IMR-90 (cell line): ENCODE measurements at regions not wholly inside any gene's neighbourhood (a gene's known extent, or its start where the extent isn't known, plus 50 kb on each side); places are given as distances from the start of the nearest gene placed in this dataset.

Source experiments
- ATAC-seq: fragments of 200-7000 bp; cut with Tn5 transposase; 2 replicates; pipeline ENCODE4 v1.9.1; 2020; ENCODE audit warnings: low read depth, mild to moderate bottlenecking, moderate library complexity
- BruUV-seq: library from RNA; stranded (reverse); fragments of 400-500 nt; replicated peaks from 2 replicates; lab custom pipeline; 2021; lab: Mats Ljungman, UMichigan
- CTCF ChIA-PET: fragments of 300-600 bp; formaldehyde crosslinking; extraction: SDS; loops from one replicate; lab custom pipeline; 2021; ENCODE audit warnings: antibody characterized with exemption; lab: Yijun Ruan, JAX
- POLR2A ChIA-PET: fragments of 300-600 bp; sonication (Branson Sonifier 250); formaldehyde crosslinking; loops from one replicate; lab custom pipeline; 2022; ENCODE audit warnings: antibody characterized with exemption; ENCODE audit not compliant: unreplicated experiment; lab: Charles Lee
- DNase-seq: peaks from one replicate; pipeline ENCODE4 v3.0.0; 2013
- H2AFZ ChIP-seq: replicated peaks from 2 replicates; pipeline ENCODE3; 2013; ENCODE audit warnings: low read length, mild to moderate bottlenecking; ENCODE audit not compliant: poor library complexity
- H2AK5ac ChIP-seq: 2 replicates; pipeline ENCODE4 v1.6.1; 2013; ENCODE audit warnings: low read depth, low read length, inconsistent platforms
- H2AK9ac ChIP-seq: replicated peaks from 2 replicates; pipeline ENCODE3; 2013; ENCODE audit warnings: mild to moderate bottlenecking, low read depth, low read length, moderate library complexity; ENCODE audit not compliant: poor library complexity
- H2BK120ac ChIP-seq: 2 replicates; pipeline ENCODE4 v1.6.1; 2013; ENCODE audit warnings: low read depth, low read length, inconsistent platforms
- H2BK15ac ChIP-seq: 3 replicates; pipeline ENCODE4 v1.6.1; 2013; ENCODE audit warnings: low read depth, low read length, inconsistent platforms
- H2BK20ac ChIP-seq: 2 replicates; pipeline ENCODE4 v1.6.1; 2013; ENCODE audit warnings: low read depth, mild to moderate bottlenecking, inconsistent platforms, low read length, moderate library complexity
- H2BK5ac ChIP-seq: 2 replicates; pipeline ENCODE4 v1.6.1; 2013; ENCODE audit warnings: mild to moderate bottlenecking, low read depth, low read length, inconsistent platforms; ENCODE audit not compliant: poor library complexity, severe bottlenecking
- H3K14ac ChIP-seq: replicated peaks from 2 replicates; pipeline ENCODE4 v1.6.1; 2013; ENCODE audit warnings: low read depth, low read length, inconsistent platforms
- H3K18ac ChIP-seq: 2 replicates; pipeline ENCODE4 v1.6.1; 2013; ENCODE audit warnings: low read depth, low read length, control low read depth
- H3K23ac ChIP-seq: 2 replicates; pipeline ENCODE4 v1.6.1; 2013; ENCODE audit warnings: low read depth, low read length, inconsistent platforms
- H3K27ac ChIP-seq: 2 replicates; pipeline ENCODE4 v1.5.1; 2013; ENCODE audit warnings: mild to moderate bottlenecking, control low read depth, low read length; ENCODE audit not compliant: insufficient read depth
- H3K27me3 ChIP-seq: 2 replicates; pipeline ENCODE4 v1.6.1; 2013; ENCODE audit warnings: low read length; ENCODE audit not compliant: control insufficient read depth, insufficient read depth
- H3K36me3 ChIP-seq: 2 replicates; pipeline ENCODE4 v1.6.1; 2013; ENCODE audit warnings: low read length, mixed read lengths; ENCODE audit not compliant: control insufficient read depth, insufficient read depth
- H3K4ac ChIP-seq: 2 replicates; pipeline ENCODE4 v1.6.1; 2013; ENCODE audit warnings: low read depth, low read length, inconsistent platforms
- H3K4me1 ChIP-seq: 2 replicates; pipeline ENCODE4 v1.6.1; 2013; ENCODE audit warnings: low read length, mixed read lengths; ENCODE audit not compliant: control insufficient read depth, insufficient read depth
- H3K4me2 ChIP-seq: 2 replicates; pipeline ENCODE4 v1.6.1; 2013; ENCODE audit warnings: low read depth, mild to moderate bottlenecking, control low read depth, low read length, moderate library complexity
- H3K4me3 ChIP-seq: 2 replicates; pipeline ENCODE4 v1.5.1; 2013; ENCODE audit warnings: low read depth, mild to moderate bottlenecking, control low read depth, low read length, moderate library complexity; ENCODE audit not compliant: insufficient read depth
- H3K56ac ChIP-seq: 2 replicates; pipeline ENCODE4 v1.6.1; 2013; ENCODE audit warnings: low read length, inconsistent platforms; ENCODE audit not compliant: insufficient read depth; ENCODE audit errors: extremely low read depth
- H3K79me1 ChIP-seq, 2 experiments: 2 replicates each; pipeline ENCODE4 v1.6.1; 2013; ENCODE audit warnings: low read length in 2 of 2, inconsistent platforms in 1 of 2, low read depth in 1 of 2
- H3K9ac ChIP-seq: 2 replicates; pipeline ENCODE4 v1.6.1; 2013; ENCODE audit warnings: low read depth, low read length, control low read depth
- H3K9me1 ChIP-seq: 2 replicates; pipeline ENCODE4 v1.6.1; 2013; ENCODE audit warnings: low read length, inconsistent platforms; ENCODE audit not compliant: insufficient read depth
- H3K9me3 ChIP-seq: 2 replicates; pipeline ENCODE4 v1.6.1; 2013; ENCODE audit warnings: low read length; ENCODE audit not compliant: control insufficient read depth, insufficient read depth
- H4K20me1 ChIP-seq: 2 replicates; pipeline ENCODE4 v1.6.1; 2013; ENCODE audit warnings: low read length, inconsistent platforms; ENCODE audit not compliant: insufficient read depth
- H4K5ac ChIP-seq: 2 replicates; pipeline ENCODE4 v1.6.1; 2013; ENCODE audit warnings: mild to moderate bottlenecking, low read depth, low read length, control low read depth
- H4K8ac ChIP-seq, 2 experiments: 2 replicates each; pipeline ENCODE4 v1.6.1; 2013; ENCODE audit warnings: low read depth in 2 of 2, low read length in 2 of 2, control low read depth in 1 of 2, inconsistent platforms in 1 of 2
- H4K91ac ChIP-seq: 2 replicates; pipeline ENCODE4 v1.6.1; 2013; ENCODE audit warnings: low read depth, low read length, inconsistent platforms; ENCODE audit not compliant: insufficient read depth
- BHLHE40 ChIP-seq: fragments of 150-350 bp; IDR thresholded peaks from 2 replicates; pipeline ENCODE4 v1.6.1; 2016; ENCODE audit warnings: mild to moderate bottlenecking, low read depth, low read length
- MAFK ChIP-seq: IDR thresholded peaks from 2 replicates; pipeline ENCODE4 v1.6.1; 2012; ENCODE audit warnings: low read depth, low read length, improper control_type of control experiment
- NFE2L2 ChIP-seq: fragments of 150-350 bp; IDR thresholded peaks from 2 replicates; pipeline ENCODE4 v1.6.1; 2016; ENCODE audit warnings: low read depth, mild to moderate bottlenecking, low read length
- WGBS, 2 experiments: methylation state at CpG; one replicate each; pipeline versions ENCODE4 v1.1.5 to v1.1.7; 2013; ENCODE audit warnings: missing lambda C conversion rate in 2 of 2; ENCODE audit not compliant: insufficient read length in 1 of 2; ENCODE audit errors: extremely low coverage in 2 of 2; 5-methylcytosine and 5-hydroxymethylcytosine counted together
- dilution Hi-C: fragments of 300-500 bp; cut with HindIII; formaldehyde crosslinking; loops from one replicate; pipeline ENCODE4 v1.14.3; 2018; ENCODE audit warnings: low sequenced_read_pairs; ENCODE audit not compliant: unreplicated experiment
- in situ Hi-C: fragments of 300-500 bp; cut with MboI; formaldehyde crosslinking; loops from 3 replicates; pipeline ENCODE4 v1.14.3; 2019; ENCODE audit warnings: low sequenced_read_pairs, inconsistent platforms, mixed read lengths
- intact Hi-C: fragments of 100-400 bp; cut with micrococcal nuclease; formaldehyde crosslinking; loops from 2 replicates; pipeline ENCODE4 v1.10.0; 2022

- no peak overlapping the region for H4K5ac ChIP-seq
- TF ChIP-seq MAFK (no peak), BHLHE40 (no peak), NFE2L2 (no peak)
- DNase-seq (no peak), ATAC-seq (no peak)
- H3K27me3 ChIP-seq = no peaks in the 10 kb centered on the region
- no peaks in the 10 kb centered on the region for H3K4me1 ChIP-seq
- no peak overlapping the region for H2BK20ac ChIP-seq
- H4K20me1 ChIP-seq = no peaks in the 10 kb centered on the region
- no peak overlapping the region for H3K23ac ChIP-seq
- no TSS peak for BruUV-seq
- CTCF ChIA-PET = no interaction called here
- H2BK120ac ChIP-seq = no peak overlapping the region
- no peak overlapping the region for H2BK15ac ChIP-seq
- intact Hi-C loops (no loop called here), dilution Hi-C loops (no loop called here), in situ Hi-C loops (no loop called here)
- no peak overlapping the region for H3K14ac ChIP-seq
- no peaks in the 10 kb centered on the region for H3K36me3 ChIP-seq
- no peak overlapping the region for H3K56ac ChIP-seq
- no peak overlapping the region for H2AFZ ChIP-seq
- H3K9ac ChIP-seq = no peak overlapping the region
- peaks cover 2% of the 10 kb centered on the region; the same call in 1 of the 2 replicates for H3K9me3 ChIP-seq
- no peaks in the 10 kb centered on the region for H3K79me1 ChIP-seq
- H3K9me1 ChIP-seq = no peaks in the 10 kb centered on the region
- no peak overlapping the region for H2BK5ac ChIP-seq
- WGBS, 2 experiments = no CpG with 5 or more reads among the region's 2 CpGs
- H3K18ac ChIP-seq = no peak overlapping the region
- no peak overlapping the region for H3K4me3 ChIP-seq
- POLR2A ChIA-PET = no interaction called here
- no peak overlapping the region for H2AK5ac ChIP-seq
- no peak overlapping the region for H3K4ac ChIP-seq
- no peak overlapping the region for H2AK9ac ChIP-seq
- H4K91ac ChIP-seq = no peak overlapping the region
- H3K27ac ChIP-seq = no peak overlapping the region
- H3K4me2 ChIP-seq = no peak overlapping the region
- no peak overlapping the region for H4K8ac ChIP-seq
Observed at GRCh38 chr2:192579965-192580700, 385.4 kb upstream of the TMEFF2 start.
